Fibroblast of skin of scalp (primary cell): ENCODE measurements at regions not wholly inside any gene's neighbourhood (a gene's known extent, or its start where the extent isn't known, plus 50 kb on each side); places are given as distances from the start of the nearest gene placed in this dataset.

Source experiments
- DNase-seq: peaks from one replicate; pipeline ENCODE4 v3.0.0-alpha.2; 2013

DNA sequence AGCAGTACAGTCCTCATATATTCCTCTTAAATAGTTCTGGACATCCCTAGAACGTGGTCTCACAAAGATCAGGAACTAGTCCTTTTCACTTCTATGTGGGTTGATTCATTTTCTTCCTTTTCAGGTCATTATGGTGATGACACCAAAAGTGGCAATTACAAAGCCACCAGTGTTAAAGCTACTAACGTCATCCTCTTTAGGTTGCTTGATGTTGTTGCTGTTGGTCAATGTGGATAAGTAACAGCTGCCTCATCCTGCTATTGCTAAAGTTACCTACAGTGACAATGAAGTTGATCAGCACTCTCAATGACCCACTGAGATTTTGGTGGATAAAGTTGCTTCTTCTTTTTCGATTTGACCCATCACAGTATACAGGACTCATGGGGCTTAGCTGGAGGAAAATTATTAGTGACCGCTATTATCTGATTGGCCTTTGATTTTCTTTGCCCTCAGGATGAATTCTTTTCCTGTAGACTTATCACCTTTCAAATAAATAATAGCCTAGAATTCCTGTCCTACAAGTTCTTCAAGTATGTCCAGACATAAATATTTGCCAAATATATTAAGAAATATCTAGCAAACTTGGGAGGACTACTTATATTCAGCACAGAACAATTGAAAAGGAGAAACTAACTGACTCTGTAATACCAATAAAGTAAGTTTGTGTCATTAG lies 54.0 kb upstream of the ATP2B1 start:
- DNase-seq, result no peak

- no peak for DNase-seq
These were observed 52.1 kb upstream of the ATP2B1 start for GRCh38 chr12:89760783-89761182.
